ENCODE measurements at regions not wholly inside any gene's neighbourhood (a gene's known extent, or its start where the extent isn't known, plus 50 kb on each side); places are given as distances from the start of the nearest gene placed in this dataset.

GRCh38 chr11:109205312-109205711 lies 216.7 kb upstream of the C11orf87 start:
- Histone ChIP-seq H3K4me3 (ENCODE audit: low read depth, low read length) (no peak overlapping the region), H3K36me3 (ENCODE audit: control insufficient read depth, insufficient read depth, low read length) (no peaks in the 10 kb centered on the region), H3K27me3 (ENCODE audit: control insufficient read depth, insufficient read depth, low read length) (no peaks in the 10 kb centered on the region)
- TF ChIP-seq CTCF (IDR thresholded peaks at IDR 0.05; ENCODE audit: insufficient read depth, low read length, severe bottlenecking): no peak
- no peak for DNase-seq (ENCODE audit: low read depth)
- no peak for FAIRE-seq

DNA sequence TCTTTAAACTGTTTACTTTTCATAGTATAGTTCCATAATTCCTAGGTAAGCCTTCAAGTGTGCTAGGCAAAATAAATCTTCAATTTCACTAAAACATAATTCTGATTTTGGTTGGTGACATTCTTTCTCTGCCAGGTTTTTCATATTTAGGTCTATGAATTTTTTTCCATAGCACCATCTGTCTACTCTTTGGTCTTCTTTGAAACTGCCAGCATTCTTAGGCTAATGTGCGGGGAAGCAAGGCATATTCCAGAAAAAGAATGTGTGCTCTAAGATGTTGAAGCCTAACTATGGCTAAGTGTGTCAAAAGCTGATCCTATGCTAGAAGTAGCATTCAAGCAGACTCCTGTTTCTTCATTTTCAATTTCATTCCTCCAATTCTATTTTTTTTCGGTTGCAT lies 213.9 kb upstream of the C11orf87 start:
- FAIRE-seq: no peak
- Histone ChIP-seq H3K27me3 (ENCODE audit: control insufficient read depth, insufficient read depth, low read length) (no peaks in the 10 kb centered on the region), H3K36me3 (ENCODE audit: control insufficient read depth, insufficient read depth, low read length) (no peaks in the 10 kb centered on the region), H3K4me3 (ENCODE audit: low read depth, low read length) (no peak overlapping the region)
- DNase-seq (ENCODE audit: low read depth): no peak
- no peak for TF ChIP-seq CTCF (IDR thresholded peaks at IDR 0.05; ENCODE audit: insufficient read depth, low read length, severe bottlenecking)

- DNase-seq (ENCODE audit: low read depth) (no peak), FAIRE-seq (no peak)
- no peak for TF ChIP-seq CTCF (IDR thresholded peaks at IDR 0.05; ENCODE audit: insufficient read depth, low read length, severe bottlenecking)
- Histone ChIP-seq H3K4me3 (ENCODE audit: low read depth, low read length) (no peak overlapping the region), H3K27me3 (ENCODE audit: control insufficient read depth, insufficient read depth, low read length) (no peaks in the 10 kb centered on the region), H3K36me3 (ENCODE audit: control insufficient read depth, insufficient read depth, low read length) (no peaks in the 10 kb centered on the region)
Measured at GRCh38 chr11:109209572-109209971, 212.4 kb upstream of the C11orf87 start.

- TF ChIP-seq CTCF (IDR thresholded peaks at IDR 0.05; ENCODE audit: insufficient read depth, low read length, severe bottlenecking): no peak
- Histone ChIP-seq H3K27me3 (ENCODE audit: control insufficient read depth, insufficient read depth, low read length) (no peaks in the 10 kb centered on the region), H3K4me3 (ENCODE audit: low read depth, low read length) (no peak overlapping the region), H3K36me3 (ENCODE audit: control insufficient read depth, insufficient read depth, low read length) (no peaks in the 10 kb centered on the region)
- FAIRE-seq: no peak
- DNase-seq (ENCODE audit: low read depth): no peak
Measured at GRCh38 chr11:109221190-109221589, 200.8 kb upstream of the C11orf87 start.

- Histone ChIP-seq H3K4me3 (ENCODE audit: low read depth, low read length) (no peak overlapping the region), H3K27me3 (ENCODE audit: control insufficient read depth, insufficient read depth, low read length) (no peaks in the 10 kb centered on the region), H3K36me3 (ENCODE audit: control insufficient read depth, insufficient read depth, low read length) (no peaks in the 10 kb centered on the region)
- FAIRE-seq (no peak), DNase-seq (ENCODE audit: low read depth) (no peak)
- no peak for TF ChIP-seq CTCF (IDR thresholded peaks at IDR 0.05; ENCODE audit: insufficient read depth, low read length, severe bottlenecking)
Measured at GRCh38 chr11:109222761-109223160, 199.2 kb upstream of the C11orf87 start.

GRCh38 chr11:109223451-109223850 lies 198.5 kb upstream of the C11orf87 start:
- no peak for FAIRE-seq

More at GRCh38 chr11:109223451-109223850, 198.5 kb upstream of the C11orf87 start:
- Histone ChIP-seq H3K4me3 (ENCODE audit: low read depth, low read length) (no peak overlapping the region), H3K27me3 (ENCODE audit: control insufficient read depth, insufficient read depth, low read length) (no peaks in the 10 kb centered on the region), H3K36me3 (ENCODE audit: control insufficient read depth, insufficient read depth, low read length) (no peaks in the 10 kb centered on the region)
- no peak for DNase-seq (ENCODE audit: low read depth)
- no peak for TF ChIP-seq CTCF (IDR thresholded peaks at IDR 0.05; ENCODE audit: insufficient read depth, low read length, severe bottlenecking)
